ENCODE measurements at regions not wholly inside any gene's neighbourhood (a gene's known extent, or its start where the extent isn't known, plus 50 kb on each side); places are given as distances from the start of the nearest gene placed in this dataset.

GRCh38 chr2:105450471-105450870 lies 51.6 kb upstream of the FHL2 start:
- Histone ChIP-seq H2AK5ac (ENCODE audit: low read depth, low read length) (no peak overlapping the region), H3K4ac (replicated peaks; ENCODE audit: insufficient read length, low read depth, low read length) (no peak overlapping the region), H3K4me3 (ENCODE audit: extremely low read depth in 1 of 4, insufficient read depth in 2 of 4, low read depth in 3 of 4, low read length in 4 of 4) (no peak overlapping the region), H4K91ac (replicated peaks; ENCODE audit: insufficient read length, low read length) (no peak overlapping the region), H3K56ac (replicated peaks; ENCODE audit: insufficient read length, low read depth, low read length) (no peak overlapping the region), H4K20me1 (replicated peaks in 1 of 2; ENCODE audit: control insufficient read depth in 1 of 2, insufficient read depth in 2 of 2, low read length in 2 of 2) (no peaks in the 10 kb centered on the region), H2AFZ (ENCODE audit: low read length) (no peak overlapping the region), H3K18ac (ENCODE audit: extremely low read depth, low read length) (no peak overlapping the region), H3K14ac (ENCODE audit: insufficient read length) (no peak overlapping the region), H2BK15ac (ENCODE audit: low read length) (no peak overlapping the region), H2BK5ac (ENCODE audit: low read depth, low read length) (no peak overlapping the region), H2BK120ac (replicated peaks; ENCODE audit: low read depth, low read length) (no peak overlapping the region), H3K4me2 (ENCODE audit: insufficient read depth in 1 of 2, low read depth in 2 of 2, low read length in 2 of 2) (no peak overlapping the region), H3K9me3 (ENCODE audit: insufficient read depth in 2 of 2, low read depth in 1 of 2, low read length in 1 of 2) (no peaks in the 10 kb centered on the region), H3K79me2 (ENCODE audit: control insufficient read depth in 1 of 2, insufficient read depth in 2 of 2, low read length in 2 of 2) (no peaks in the 10 kb centered on the region), H2BK12ac (ENCODE audit: low read depth, low read length) (no peak overlapping the region), H4K5ac (ENCODE audit: insufficient read length, low read depth, low read length) (no peak overlapping the region), H4K8ac (ENCODE audit: extremely low read depth, insufficient read depth, low read length) (no peak overlapping the region), H3K23ac (ENCODE audit: insufficient read length) (no peak overlapping the region), H3K23me2 (ENCODE audit: low read depth, low read length) (no peaks in the 10 kb centered on the region), H3K4me1 (replicated peaks in 1 of 4; ENCODE audit: control insufficient read depth in 3 of 4, insufficient read depth in 4 of 4, low read length in 3 of 4) (no peaks in the 10 kb centered on the region; a peak in 1 of 7 replicates), H3K79me1 (ENCODE audit: low read depth, low read length) (no peaks in the 10 kb centered on the region), H2BK20ac (ENCODE audit: low read length) (no peak overlapping the region), H3K9ac (replicated peaks in 1 of 4; ENCODE audit: extremely low read depth in 1 of 4, low read depth in 3 of 4, low read length in 3 of 4) (no peak overlapping the region), H3K27me3 (replicated peaks in 1 of 4; ENCODE audit: control insufficient read depth in 3 of 4, extremely low read depth in 1 of 4, insufficient read depth in 3 of 4, low read length in 3 of 4) (no peaks in the 10 kb centered on the region), H3K27ac (ENCODE audit: low read depth, low read length) (no peak overlapping the region), H3K36me3 (ENCODE audit: control insufficient read depth in 2 of 4, insufficient read depth in 4 of 4, low read length in 3 of 4) (no peaks in the 10 kb centered on the region)
- no peak for DNase-seq (ENCODE audit: low read depth in 1 of 2, low spot score in 2 of 2)
- CTCF ChIA-PET (ENCODE audit: partially characterized antibody): interaction anchor here (1.0 to 2.0 kb wide), 3 partner anchors 19 to 71 kb away, joined by 3 to 6 read pairs (median 6); no protein-coding TSS in a partner anchor
- TF ChIP-seq KDM4A (IDR thresholded peaks at IDR 0.05; ENCODE audit: low read depth, low read length, severe bottlenecking) (no peak), JUND (IDR thresholded peaks at IDR 0.05; ENCODE audit: low read length) (no peak), CHD1 (IDR thresholded peaks at IDR 0.05; ENCODE audit: low read depth, low read length) (no peak), MAX (IDR thresholded peaks at IDR 0.05) (no peak)
- 82% methylated on average over 6 of the region's 6 CpGs; no CpG with 5 or more reads in 1 of the 2 experiments for WGBS, 2 experiments (ENCODE audit: extremely low coverage in 1 of 2, insufficient coverage in 1 of 2, insufficient read length in 1 of 2, insufficient replicate concordance in 2 of 2, low coverage in 1 of 2, low lambda C conversion rate in 2 of 2, missing lambda C conversion rate in 1 of 2)
- FAIRE-seq: no peak
- POLR2A ChIA-PET (ENCODE audit: partially characterized antibody): interaction anchor here (1.5 kb wide), 1 partner anchor 52 kb away, joined by 3 read pairs; the partner anchor contains the start of gene FHL2
